Astrocyte (in vitro differentiated cells and primary cell): ENCODE measurements at regions not wholly inside any gene's neighbourhood (a gene's known extent, or its start where the extent isn't known, plus 50 kb on each side); places are given as distances from the start of the nearest gene placed in this dataset.

ENCODE experiments used
- CTCF ChIP-seq: IDR thresholded peaks from 2 replicates; pipeline ENCODE4 v1.5.1; 2011; ENCODE audit warnings: low read depth, mild to moderate bottlenecking, inconsistent platforms, low read length, moderate library complexity; ENCODE audit not compliant: insufficient read depth
- EZH2 ChIP-seq: IDR thresholded peaks from 2 replicates; pipeline ENCODE4 v1.6.1; 2012; ENCODE audit warnings: mild to moderate bottlenecking, low read length, inconsistent platforms; ENCODE audit not compliant: insufficient read depth

- TF ChIP-seq CTCF, result no peak
- no peak for TF ChIP-seq EZH2
Observed at GRCh38 chr3:76456322-76456721, 583.6 kb upstream of the ROBO2 start.
